Peyer's patch (tissue), 4 donors: ENCODE measurements at regions not wholly inside any gene's neighbourhood (a gene's known extent, or its start where the extent isn't known, plus 50 kb on each side); places are given as distances from the start of the nearest gene placed in this dataset.

ENCODE experiments used
- DNase-seq, 3 donors: peaks; one replicate each; pipeline ENCODE4 v3.0.0-alpha.2; 2017 to 2019
- H3K27ac ChIP-seq, 4 donors: fragments of 200-600 bp; sonication (generic); one replicate each; pipeline ENCODE4 v1.5.1; 2016 to 2019
- H3K27me3 ChIP-seq, 2 donors: fragments of 200-600 bp; sonication (generic); one replicate each; pipeline ENCODE4 v1.5.1; 2019
- H3K36me3 ChIP-seq, 3 donors: fragments of 200-600 bp; sonication (generic); one replicate each; pipeline ENCODE4 v1.5.1; 2016 to 2019
- H3K4me1 ChIP-seq, 4 donors: fragments of 200-600 bp; sonication (generic); one replicate each; pipeline ENCODE4 v1.5.1; 2016 to 2019
- H3K4me3 ChIP-seq, 4 donors: fragments of 200-600 bp; sonication (generic); 1 replicate in 3 of 4; 2 replicates in 1 of 4; pipeline ENCODE4 v1.5.1; 2016 to 2019; ENCODE audit warnings: mild to moderate bottlenecking in 1 of 4
- H3K9me3 ChIP-seq, 4 donors: fragments of 200-600 bp; sonication (generic); one replicate each; pipeline ENCODE4 v1.5.1; 2016 to 2019; ENCODE audit warnings: mild to moderate bottlenecking in 1 of 4
- POLR2A ChIP-seq, 2 donors: fragments of 450-650 bp; IDR thresholded peaks; one replicate each; pipeline ENCODE4 v1.5.1; 2017; ENCODE audit warnings: antibody characterized with exemption in 2 of 2, mild to moderate bottlenecking in 2 of 2, moderate library complexity in 2 of 2
- TF ChIP-seq, protein P1 (sequence below), 6 experiments: fragments of 450-650 bp in 4 of 6; fragments of 200-600 bp in 2 of 6; sonication (generic) in 1 of 6; IDR thresholded peaks; one replicate each; pipeline ENCODE4 v1.5.1; 2017 to 2019; ENCODE audit warnings: antibody characterized with exemption in 6 of 6, mild to moderate bottlenecking in 3 of 6, moderate library complexity in 1 of 6

GRCh38 chr4:12207396-12207795, 778.7 kb upstream of the HS3ST1 start:
- no peaks in the 10 kb centered on the region for H3K27me3 ChIP-seq
- no peaks in the 10 kb centered on the region for H3K36me3 ChIP-seq
- no peaks in the 10 kb centered on the region for H3K4me1 ChIP-seq
- no peak overlapping the region for H3K4me3 ChIP-seq
- no peak overlapping the region for H3K27ac ChIP-seq
- DNase-seq: no peak
- TF ChIP-seq, protein P1, sequence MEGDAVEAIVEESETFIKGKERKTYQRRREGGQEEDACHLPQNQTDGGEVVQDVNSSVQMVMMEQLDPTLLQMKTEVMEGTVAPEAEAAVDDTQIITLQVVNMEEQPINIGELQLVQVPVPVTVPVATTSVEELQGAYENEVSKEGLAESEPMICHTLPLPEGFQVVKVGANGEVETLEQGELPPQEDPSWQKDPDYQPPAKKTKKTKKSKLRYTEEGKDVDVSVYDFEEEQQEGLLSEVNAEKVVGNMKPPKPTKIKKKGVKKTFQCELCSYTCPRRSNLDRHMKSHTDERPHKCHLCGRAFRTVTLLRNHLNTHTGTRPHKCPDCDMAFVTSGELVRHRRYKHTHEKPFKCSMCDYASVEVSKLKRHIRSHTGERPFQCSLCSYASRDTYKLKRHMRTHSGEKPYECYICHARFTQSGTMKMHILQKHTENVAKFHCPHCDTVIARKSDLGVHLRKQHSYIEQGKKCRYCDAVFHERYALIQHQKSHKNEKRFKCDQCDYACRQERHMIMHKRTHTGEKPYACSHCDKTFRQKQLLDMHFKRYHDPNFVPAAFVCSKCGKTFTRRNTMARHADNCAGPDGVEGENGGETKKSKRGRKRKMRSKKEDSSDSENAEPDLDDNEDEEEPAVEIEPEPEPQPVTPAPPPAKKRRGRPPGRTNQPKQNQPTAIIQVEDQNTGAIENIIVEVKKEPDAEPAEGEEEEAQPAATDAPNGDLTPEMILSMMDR (IDR thresholded peaks at IDR 0.05): peak in 1 of 6 experiments; percentile 7
- no peak for TF ChIP-seq POLR2A (IDR thresholded peaks at IDR 0.05)
- no peaks in the 10 kb centered on the region for H3K9me3 ChIP-seq

DNA sequence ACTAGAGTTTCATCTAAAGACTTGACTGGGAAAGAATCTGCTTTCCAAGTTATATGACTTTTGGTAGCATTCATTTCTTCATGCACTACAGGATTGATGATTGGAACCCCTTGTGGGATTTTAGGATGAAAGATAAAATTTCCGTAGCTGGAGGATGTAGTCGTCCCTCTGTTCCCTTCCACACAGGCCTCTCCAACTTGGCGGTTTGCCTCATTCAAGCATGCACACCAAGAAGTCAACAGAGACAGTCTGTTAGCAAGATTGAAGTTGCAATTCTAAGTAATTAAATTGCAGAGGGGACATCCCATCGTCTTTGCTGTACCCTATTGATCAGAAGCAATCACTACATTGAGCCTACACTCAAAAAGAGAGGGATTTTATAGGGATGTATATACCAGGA, 777.4 kb upstream of the HS3ST1 start:
- no peak overlapping the region for H3K27ac ChIP-seq
- H3K4me1 ChIP-seq: no peaks in the 10 kb centered on the region
- no peak overlapping the region for H3K4me3 ChIP-seq
- no peaks in the 10 kb centered on the region for H3K27me3 ChIP-seq
- no peak for DNase-seq
- TF ChIP-seq, protein P1 (IDR thresholded peaks at IDR 0.05): no peak
- TF ChIP-seq POLR2A (IDR thresholded peaks at IDR 0.05): no peak
- no peaks in the 10 kb centered on the region for H3K9me3 ChIP-seq
- H3K36me3 ChIP-seq: no peaks in the 10 kb centered on the region

- no peak for DNase-seq
- Histone ChIP-seq H3K9me3 (no peaks in the 10 kb centered on the region), H3K27ac (no peak overlapping the region), H3K4me3 (no peak overlapping the region), H3K4me1 (no peaks in the 10 kb centered on the region), H3K27me3 (no peaks in the 10 kb centered on the region), H3K36me3 (no peaks in the 10 kb centered on the region)
- TF ChIP-seq, protein P1 (IDR thresholded peaks at IDR 0.05): no peak
These were observed 775.3 kb upstream of the HS3ST1 start for GRCh38 chr4:12203945-12204344.

DNA sequence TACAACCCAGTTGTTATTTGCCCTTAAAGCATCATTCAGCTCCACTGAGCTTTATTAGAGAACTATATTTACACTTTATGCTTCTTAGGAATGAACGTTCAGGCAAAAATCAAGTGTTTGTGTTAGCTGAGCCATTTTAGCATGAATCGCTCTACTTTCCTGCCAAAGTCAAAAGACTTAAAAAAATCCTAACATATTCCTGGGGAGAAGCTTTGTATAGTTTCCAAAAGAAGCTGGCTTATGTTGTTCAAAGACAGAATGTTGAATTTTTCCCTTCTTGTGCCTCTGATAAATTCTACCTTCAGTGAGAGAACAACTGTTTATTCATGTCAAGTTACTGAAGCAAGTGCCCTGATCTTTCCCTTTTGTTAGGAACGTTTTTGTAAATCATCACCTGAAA, 771.5 kb upstream of the HS3ST1 start:
- no peaks in the 10 kb centered on the region for H3K4me1 ChIP-seq
- H3K27ac ChIP-seq: no peak overlapping the region
- H3K36me3 ChIP-seq: no peaks in the 10 kb centered on the region
- no peak overlapping the region for H3K4me3 ChIP-seq
- no peaks in the 10 kb centered on the region for H3K27me3 ChIP-seq
- TF ChIP-seq POLR2A (IDR thresholded peaks at IDR 0.05): no peak
- TF ChIP-seq, protein P1 (IDR thresholded peaks at IDR 0.05): no peak
- no peaks in the 10 kb centered on the region for H3K9me3 ChIP-seq
- DNase-seq: no peak

DNA sequence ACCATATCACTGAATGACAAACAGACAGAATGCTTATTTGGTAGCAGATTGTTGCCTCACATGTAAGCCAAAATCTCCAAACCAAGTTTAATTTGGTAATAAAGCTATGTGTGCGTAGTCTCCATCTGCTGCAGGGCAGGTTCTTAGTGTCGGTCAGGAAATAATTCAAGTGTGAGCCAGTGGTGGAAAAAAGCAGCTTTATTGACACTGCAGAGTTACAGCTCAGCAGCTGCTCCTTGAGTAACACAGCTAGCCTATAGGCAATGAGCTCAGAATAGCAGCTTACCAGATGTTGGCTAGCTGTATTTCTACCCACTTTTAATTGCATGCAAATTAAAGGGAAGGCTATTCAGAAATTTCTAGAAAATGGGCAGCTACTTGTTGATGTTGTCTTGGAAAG, 757.8 kb upstream of the HS3ST1 start:
- no peak for DNase-seq
- no peaks in the 10 kb centered on the region for H3K36me3 ChIP-seq
- TF ChIP-seq POLR2A (IDR thresholded peaks at IDR 0.05): no peak
- TF ChIP-seq, protein P1 (IDR thresholded peaks at IDR 0.05): no peak
- no peak overlapping the region for H3K4me3 ChIP-seq
- H3K9me3 ChIP-seq: no peaks in the 10 kb centered on the region
- H3K27me3 ChIP-seq: no peaks in the 10 kb centered on the region
- no peaks in the 10 kb centered on the region for H3K4me1 ChIP-seq
- no peak overlapping the region for H3K27ac ChIP-seq
